H9 (cell line): ENCODE measurements at regions not wholly inside any gene's neighbourhood (a gene's known extent, or its start where the extent isn't known, plus 50 kb on each side); places are given as distances from the start of the nearest gene placed in this dataset.

Source experiments
- DNase-seq: peaks from one replicate; pipeline ENCODE4 v3.0.0-alpha.2; 2017
- H2AFZ ChIP-seq: one replicate; pipeline ENCODE4 v1.6.1; 2013; ENCODE audit warnings: mild to moderate bottlenecking, low read length, control low read depth, moderate library complexity
- H2AK5ac ChIP-seq: 2 replicates; pipeline ENCODE4 v1.6.1; 2013; ENCODE audit warnings: low read length, control low read depth, mixed read lengths; ENCODE audit not compliant: insufficient read length
- H2BK120ac ChIP-seq: one replicate; pipeline ENCODE4 v1.6.1; 2013; ENCODE audit warnings: low read depth, mild to moderate bottlenecking, low read length, control low read depth, inconsistent platforms; ENCODE audit not compliant: poor library complexity, severe bottlenecking
- H2BK12ac ChIP-seq: 2 replicates; pipeline ENCODE4 v1.6.1; 2013; ENCODE audit warnings: low read length, control low read depth, mixed read lengths, low read depth; ENCODE audit not compliant: insufficient read length
- H2BK15ac ChIP-seq: 2 replicates; pipeline ENCODE4 v1.6.1; 2013; ENCODE audit warnings: low read depth, low read length, control low read depth
- H2BK20ac ChIP-seq: one replicate; pipeline ENCODE4 v1.6.1; 2013; ENCODE audit warnings: low read depth, mild to moderate bottlenecking, low read length, control low read depth, inconsistent platforms; ENCODE audit not compliant: poor library complexity, severe bottlenecking
- H2BK5ac ChIP-seq: 2 replicates; pipeline ENCODE4 v1.6.1; 2013; ENCODE audit warnings: low read length, control low read depth, mixed read lengths; ENCODE audit not compliant: insufficient read length
- H3K14ac ChIP-seq: 2 replicates; pipeline ENCODE4 v1.6.1; 2013; ENCODE audit warnings: low read length, control low read depth; ENCODE audit not compliant: insufficient read depth
- H3K18ac ChIP-seq: 2 replicates; pipeline ENCODE4 v1.6.1; 2013; ENCODE audit warnings: low read depth, mild to moderate bottlenecking, mixed read lengths, low read length, control low read depth; ENCODE audit not compliant: insufficient read length
- H3K23ac ChIP-seq: 2 replicates; pipeline ENCODE4 v1.6.1; 2013; ENCODE audit warnings: low read length, control low read depth, mixed read lengths, low read depth; ENCODE audit not compliant: insufficient read length
- H3K23me2 ChIP-seq: 2 replicates; pipeline ENCODE4 v1.6.1; 2013; ENCODE audit warnings: low read depth, mild to moderate bottlenecking, mixed read lengths, low read length, control low read depth; ENCODE audit not compliant: insufficient read length, poor library complexity, severe bottlenecking
- H3K27ac ChIP-seq: 2 replicates; pipeline ENCODE4 v1.5.1; 2013; ENCODE audit warnings: low read length, control low read depth, mixed read lengths, low read depth; ENCODE audit not compliant: insufficient read length
- H3K27me3 ChIP-seq: 2 replicates; pipeline ENCODE4 v1.6.1; 2013; ENCODE audit warnings: low read length, control low read depth, inconsistent platforms; ENCODE audit not compliant: insufficient read depth
- H3K4ac ChIP-seq: 2 replicates; pipeline ENCODE4 v1.6.1; 2013; ENCODE audit warnings: low read depth, mild to moderate bottlenecking, control low read depth, inconsistent platforms, low read length, moderate library complexity
- H3K4me1 ChIP-seq: 2 replicates; pipeline ENCODE4 v1.6.1; 2013; ENCODE audit warnings: low read length, control low read depth, inconsistent platforms; ENCODE audit not compliant: insufficient read depth
- H3K4me2 ChIP-seq: 2 replicates; pipeline ENCODE4 v1.6.1; 2013; ENCODE audit warnings: low read length, control low read depth, mixed read lengths; ENCODE audit not compliant: insufficient read length, insufficient read depth
- H3K56ac ChIP-seq: 2 replicates; pipeline ENCODE4 v1.6.1; 2013; ENCODE audit warnings: low read depth, mild to moderate bottlenecking, mixed read lengths, low read length, control low read depth; ENCODE audit not compliant: insufficient read length
- H3K79me1 ChIP-seq: 2 replicates; pipeline ENCODE4 v1.6.1; 2013; ENCODE audit warnings: low read depth, mild to moderate bottlenecking, moderate library complexity, low read length, control low read depth, inconsistent platforms; ENCODE audit not compliant: insufficient read depth, poor library complexity, severe bottlenecking
- H3K79me2 ChIP-seq: 2 replicates; pipeline ENCODE4 v1.6.1; 2013; ENCODE audit warnings: low read length, control low read depth, inconsistent platforms; ENCODE audit not compliant: insufficient read depth
- H3K9ac ChIP-seq: 2 replicates; pipeline ENCODE4 v1.6.1; 2013; ENCODE audit warnings: low read length, control low read depth, mixed read lengths; ENCODE audit not compliant: insufficient read length; ENCODE audit errors: extremely low read depth
- H3K9me3 ChIP-seq: one replicate; pipeline ENCODE4 v1.6.1; 2013; ENCODE audit warnings: low read depth, low read length, inconsistent platforms; ENCODE audit not compliant: control insufficient read depth
- H3T11ph ChIP-seq: one replicate; pipeline ENCODE4 v1.6.1; 2013; ENCODE audit warnings: mild to moderate bottlenecking, low read length, control low read depth, inconsistent platforms
- H4K20me1 ChIP-seq: one replicate; pipeline ENCODE4 v1.6.1; 2013; ENCODE audit not compliant: control insufficient read depth, insufficient read length, insufficient read depth
- H4K5ac ChIP-seq: 2 replicates; pipeline ENCODE4 v1.6.1; 2013; ENCODE audit warnings: low read depth, mild to moderate bottlenecking, mixed read lengths, low read length, control low read depth; ENCODE audit not compliant: insufficient read length
- H4K8ac ChIP-seq: replicated peaks from 2 replicates; pipeline ENCODE4 v1.6.1; 2013; ENCODE audit warnings: low read length, control low read depth, mixed read lengths, low read depth; ENCODE audit not compliant: insufficient read length
- H4K91ac ChIP-seq: 2 replicates; pipeline ENCODE4 v1.6.1; 2013; ENCODE audit warnings: low read depth, mild to moderate bottlenecking, moderate library complexity, mixed read lengths, low read length, control low read depth; ENCODE audit not compliant: insufficient read length
- H3K27ac Mint-ChIP-seq, 3 experiments: 2 replicates in 2 of 3; 3 replicates in 1 of 3; pipeline ENCODE4 v1.8.0; 2020 to 2021; ENCODE audit warnings: mixed read lengths in 3 of 3, mild to moderate bottlenecking in 1 of 3, moderate library complexity in 1 of 3
- H3K27me3 Mint-ChIP-seq: 2 replicates; pipeline ENCODE4 v1.8.0; 2021; ENCODE audit warnings: low read depth, mild to moderate bottlenecking, moderate library complexity, mixed read lengths
- H3K36me3 Mint-ChIP-seq, 3 experiments: 2 replicates in 2 of 3; 3 replicates in 1 of 3; pipeline ENCODE4 v1.8.0; 2020 to 2021; ENCODE audit warnings: low read depth in 3 of 3, mixed read lengths in 3 of 3; ENCODE audit not compliant: insufficient read depth in 1 of 3
- H3K4me1 Mint-ChIP-seq, 2 experiments: 2 replicates each; pipeline ENCODE4 v1.8.0; 2020; ENCODE audit warnings: mixed read lengths in 2 of 2
- H3K4me3 Mint-ChIP-seq, 2 experiments: 2 replicates in 1 of 2; 3 replicates in 1 of 2; pipeline ENCODE4 v1.8.0; 2020 to 2021; ENCODE audit warnings: mild to moderate bottlenecking in 2 of 2, mixed read lengths in 2 of 2, moderate library complexity in 1 of 2
- H3K9me3 Mint-ChIP-seq, 2 experiments: 2 replicates in 1 of 2; 3 replicates in 1 of 2; pipeline ENCODE4 v1.8.0; 2020; ENCODE audit warnings: mild to moderate bottlenecking in 2 of 2, mixed read lengths in 2 of 2, moderate library complexity in 1 of 2
- WGBS: extraction: QIAGEN DNeasy Blood & Tissue Kit; methylation state at CpG from one replicate; pipeline ENCODE4 v1.1.7; 2013; ENCODE audit warnings: missing lambda C conversion rate, low lambda C conversion rate, mixed read lengths; ENCODE audit not compliant: insufficient read length; ENCODE audit errors: extremely low coverage; 5-methylcytosine and 5-hydroxymethylcytosine counted together
- TF ChIP-seq, protein P1 (sequence below): fragments of 200-600 bp; sonication (generic); conservative IDR thresholded peaks from 3 replicates; pipeline ENCODE4 v1.8.0; 2021; ENCODE audit warnings: antibody characterized with exemption, mild to moderate bottlenecking

GRCh38 chr1:213330281-213330680, 279.2 kb downstream of the RPS6KC1 start:
- Histone ChIP-seq H3K23ac (no peak overlapping the region), H2AFZ (no peak overlapping the region), H4K8ac (no peak overlapping the region), H4K91ac (no peak overlapping the region), H3K14ac (no peak overlapping the region), H2AK5ac (no peak overlapping the region), H3T11ph (no peak overlapping the region), H2BK15ac (no peak overlapping the region), H3K4me1 (0 out of 2 replicates have a peak, but pooled peaks cover 1% of the 10 kb centered on the region), H4K20me1 (no peaks in the 10 kb centered on the region), H2BK12ac (no peak overlapping the region), H3K27me3 (no peaks in the 10 kb centered on the region), H2BK120ac (no peak overlapping the region), H3K56ac (no peak overlapping the region), H3K9ac (no peak overlapping the region), H2BK5ac (no peak overlapping the region), H3K27ac (no peak overlapping the region), H3K9me3 (no peaks in the 10 kb centered on the region), H2BK20ac (no peak overlapping the region), H3K79me2 (no peaks in the 10 kb centered on the region; the same call in 1 of the 2 replicates), H3K79me1 (no peaks in the 10 kb centered on the region), H3K4ac (no peak overlapping the region), H3K23me2 (no peaks in the 10 kb centered on the region), H4K5ac (no peak overlapping the region), H3K4me2 (no peak overlapping the region), H3K18ac (no peak overlapping the region)
- no peak for DNase-seq
- TF ChIP-seq, protein P1, sequence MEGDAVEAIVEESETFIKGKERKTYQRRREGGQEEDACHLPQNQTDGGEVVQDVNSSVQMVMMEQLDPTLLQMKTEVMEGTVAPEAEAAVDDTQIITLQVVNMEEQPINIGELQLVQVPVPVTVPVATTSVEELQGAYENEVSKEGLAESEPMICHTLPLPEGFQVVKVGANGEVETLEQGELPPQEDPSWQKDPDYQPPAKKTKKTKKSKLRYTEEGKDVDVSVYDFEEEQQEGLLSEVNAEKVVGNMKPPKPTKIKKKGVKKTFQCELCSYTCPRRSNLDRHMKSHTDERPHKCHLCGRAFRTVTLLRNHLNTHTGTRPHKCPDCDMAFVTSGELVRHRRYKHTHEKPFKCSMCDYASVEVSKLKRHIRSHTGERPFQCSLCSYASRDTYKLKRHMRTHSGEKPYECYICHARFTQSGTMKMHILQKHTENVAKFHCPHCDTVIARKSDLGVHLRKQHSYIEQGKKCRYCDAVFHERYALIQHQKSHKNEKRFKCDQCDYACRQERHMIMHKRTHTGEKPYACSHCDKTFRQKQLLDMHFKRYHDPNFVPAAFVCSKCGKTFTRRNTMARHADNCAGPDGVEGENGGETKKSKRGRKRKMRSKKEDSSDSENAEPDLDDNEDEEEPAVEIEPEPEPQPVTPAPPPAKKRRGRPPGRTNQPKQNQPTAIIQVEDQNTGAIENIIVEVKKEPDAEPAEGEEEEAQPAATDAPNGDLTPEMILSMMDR, result no peak
- WGBS, result no CpG with 5 or more reads among the region's 3 CpGs
- no peak overlapping the region for H3K4me3 Mint-ChIP-seq
- no peaks in the 10 kb centered on the region for H3K27me3 Mint-ChIP-seq
- no peaks in the 10 kb centered on the region for H3K36me3 Mint-ChIP-seq
- no peaks in the 10 kb centered on the region for H3K9me3 Mint-ChIP-seq
- no peak overlapping the region for H3K27ac Mint-ChIP-seq
- H3K4me1 Mint-ChIP-seq, result peaks cover 5 to 8% of the 10 kb centered on the region in 2 experiments; a peak in 2 of 4 replicates
